ENCODE measurements at regions not wholly inside any gene's neighbourhood (a gene's known extent, or its start where the extent isn't known, plus 50 kb on each side); places are given as distances from the start of the nearest gene placed in this dataset.
"Not testable (repeated sequence)": the region's sequence is repeated elsewhere in the genome, so short reads cannot be mapped to it uniquely, and the experiment has no call there.

GRCh38 chr5:145395151-145395550 lies 440.0 kb downstream of the PRELID2 start:
- not testable (repeated sequence) for TF ChIP-seq CTCF, POLR2A (IDR thresholded peaks at IDR 0.05)
